Ovary (tissue), 7 donors: ENCODE measurements at regions not wholly inside any gene's neighbourhood (a gene's known extent, or its start where the extent isn't known, plus 50 kb on each side); places are given as distances from the start of the nearest gene placed in this dataset.
"Not testable (repeated sequence)": the region's sequence is repeated elsewhere in the genome, so short reads cannot be mapped to it uniquely, and the experiment has no call there.

Experiments
- DNase-seq, 5 donors: peaks; one replicate each; pipeline ENCODE4 v3.0.0-alpha.2; 2019 to 2020
- H3K27ac ChIP-seq, 2 donors: fragments of 200-600 bp; one replicate each; pipeline versions ENCODE4 v1.5.1 to v1.8.0; 2019 to 2022
- H3K27me3 ChIP-seq: fragments of 200-600 bp; one replicate; pipeline ENCODE4 v1.8.0; 2022
- H3K36me3 ChIP-seq: fragments of 200-600 bp; sonication (generic); one replicate; pipeline ENCODE4 v1.5.1; 2019
- H3K4me1 ChIP-seq: one replicate; pipeline ENCODE4 v1.8.1; 2013; ENCODE audit warnings: mild to moderate bottlenecking, moderate library complexity; ENCODE audit not compliant: insufficient read depth
- H3K4me3 ChIP-seq: fragments of 200-600 bp; sonication (generic); one replicate; pipeline ENCODE4 v1.5.1; 2017
- H3K9me3 ChIP-seq, 2 donors: fragments of 200-600 bp in 1 of 2; sonication (generic) in 1 of 2; one replicate each; pipeline versions ENCODE4 v1.5.1 to v1.8.1; 2013 to 2019; ENCODE audit warnings: mild to moderate bottlenecking in 1 of 2, moderate library complexity in 1 of 2
- EP300 ChIP-seq: sonication (generic); formaldehyde crosslinking; IDR thresholded peaks from one replicate; pipeline ENCODE4 v1.6.1; 2017; ENCODE audit warnings: antibody characterized with exemption
- POLR2A ChIP-seq: fragments of 450-650 bp; IDR thresholded peaks from one replicate; pipeline ENCODE4 v1.6.1; 2017; ENCODE audit warnings: antibody characterized with exemption, mild to moderate bottlenecking, moderate library complexity
- whole genome bisulfite sequencing, 3 donors: extraction: QIAGEN DNeasy Blood & Tissue Kit in 1 of 3; methylation state at CpG; one replicate each; pipeline versions ENCODE4 v1.1.5 to v1.1.7; 2013 to 2017; 5-methylcytosine and 5-hydroxymethylcytosine counted together
- intact Hi-C, 4 donors: fragments of 100-400 bp; cut with DNase I; formaldehyde crosslinking; loops; one replicate each; pipeline versions ENCODE4 v1.11.0 to v1.15.1; 2022 to 2023
- TF ChIP-seq, protein P1 (sequence below), 3 donors: fragments of 450-650 bp in 2 of 3; fragments of 200-600 bp in 1 of 3; IDR thresholded peaks; one replicate each; pipeline versions ENCODE4 v1.5.1 to v1.8.0; 2016 to 2022; ENCODE audit warnings: antibody characterized with exemption in 3 of 3, mild to moderate bottlenecking in 1 of 3
- donor health status: DM: no; HTN: no; CAD: no; lungs with moderate emphysema.
- donor health status: DM: no; HTN: no; CAD: no.
- donor health status: Bipolar disorder and iron deficiency.
- donor health status: DM: no; HTN: no; CAD: no.
- donor health status: DM: yes; HTN: yes; CAD: no.

- Histone ChIP-seq H3K36me3 (no peaks in the 10 kb centered on the region), H3K9me3 (no peaks in the 10 kb centered on the region), H3K27ac (no peak overlapping the region), H3K4me3 (no peak overlapping the region), H3K4me1 (no peaks in the 10 kb centered on the region), H3K27me3 (no peaks in the 10 kb centered on the region)
- no peak for TF ChIP-seq POLR2A
- TF ChIP-seq EP300, result no peak
- 81 to 92% (median 82%) methylated on average over 4 of the region's 4 CpGs for WGBS, 3 donors
- intact Hi-C loops, result no loop called here
- DNase-seq, result no peak
Observed at GRCh38 chr10:123272171-123272570, 118.0 kb downstream of the BUB3 start.

DNA sequence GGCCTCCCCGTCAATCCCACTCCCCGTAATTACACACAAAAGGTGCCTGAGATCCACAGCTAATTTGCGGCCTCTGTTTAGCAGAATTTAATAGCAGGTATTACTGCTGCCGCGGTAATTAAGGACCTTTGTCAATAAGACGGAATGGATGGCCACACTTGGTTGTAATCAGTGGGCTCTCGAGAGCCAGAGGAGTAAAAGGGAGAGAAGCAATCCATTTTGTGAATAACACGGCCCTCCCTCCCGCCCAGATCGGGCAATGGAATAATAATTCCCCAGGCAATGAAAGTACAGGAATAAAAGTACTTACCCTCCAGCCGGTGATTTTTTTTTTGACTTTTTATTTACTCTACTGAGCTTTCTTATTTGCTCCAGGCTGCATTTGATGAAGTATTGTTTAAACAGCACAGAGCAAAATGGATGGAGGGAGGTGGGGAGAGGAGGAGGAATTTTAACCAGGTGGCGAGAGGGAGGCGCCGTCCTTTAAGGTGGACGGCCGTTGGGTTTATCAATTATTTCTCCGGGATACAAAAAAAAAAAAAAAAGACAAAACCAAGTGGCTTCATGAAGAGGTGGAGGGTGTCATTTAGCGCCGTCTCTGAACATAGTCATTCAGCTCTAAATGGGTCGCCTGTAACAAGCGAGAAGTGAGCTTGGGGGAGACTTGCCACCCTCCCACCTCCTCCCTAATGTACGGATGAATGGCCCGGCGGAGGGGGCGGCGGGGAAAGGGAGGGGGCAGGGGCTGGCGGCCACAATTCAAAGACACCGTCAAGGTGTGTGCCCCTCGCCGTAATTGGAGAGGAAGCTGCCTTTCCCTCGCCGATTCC, 120.3 kb downstream of the BUB3 start:
- no peaks in the 10 kb centered on the region for H3K36me3 ChIP-seq
- 16 to 21% (median 16%) methylated on average over 32 of the region's 32 CpGs for WGBS, 3 donors
- no peaks in the 10 kb centered on the region for H3K9me3 ChIP-seq
- H3K4me1 ChIP-seq, result no peaks in the 10 kb centered on the region
- no peak for DNase-seq
- H3K4me3 ChIP-seq, result no peak overlapping the region
- TF ChIP-seq, protein P1, sequence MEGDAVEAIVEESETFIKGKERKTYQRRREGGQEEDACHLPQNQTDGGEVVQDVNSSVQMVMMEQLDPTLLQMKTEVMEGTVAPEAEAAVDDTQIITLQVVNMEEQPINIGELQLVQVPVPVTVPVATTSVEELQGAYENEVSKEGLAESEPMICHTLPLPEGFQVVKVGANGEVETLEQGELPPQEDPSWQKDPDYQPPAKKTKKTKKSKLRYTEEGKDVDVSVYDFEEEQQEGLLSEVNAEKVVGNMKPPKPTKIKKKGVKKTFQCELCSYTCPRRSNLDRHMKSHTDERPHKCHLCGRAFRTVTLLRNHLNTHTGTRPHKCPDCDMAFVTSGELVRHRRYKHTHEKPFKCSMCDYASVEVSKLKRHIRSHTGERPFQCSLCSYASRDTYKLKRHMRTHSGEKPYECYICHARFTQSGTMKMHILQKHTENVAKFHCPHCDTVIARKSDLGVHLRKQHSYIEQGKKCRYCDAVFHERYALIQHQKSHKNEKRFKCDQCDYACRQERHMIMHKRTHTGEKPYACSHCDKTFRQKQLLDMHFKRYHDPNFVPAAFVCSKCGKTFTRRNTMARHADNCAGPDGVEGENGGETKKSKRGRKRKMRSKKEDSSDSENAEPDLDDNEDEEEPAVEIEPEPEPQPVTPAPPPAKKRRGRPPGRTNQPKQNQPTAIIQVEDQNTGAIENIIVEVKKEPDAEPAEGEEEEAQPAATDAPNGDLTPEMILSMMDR (IDR thresholded peaks at IDR 0.05), result no peak
- TF ChIP-seq EP300 (no peak), POLR2A (no peak)
- intact Hi-C loops, result no loop called here
- H3K27ac ChIP-seq, result no peak overlapping the region
- no peaks in the 10 kb centered on the region for H3K27me3 ChIP-seq

DNA sequence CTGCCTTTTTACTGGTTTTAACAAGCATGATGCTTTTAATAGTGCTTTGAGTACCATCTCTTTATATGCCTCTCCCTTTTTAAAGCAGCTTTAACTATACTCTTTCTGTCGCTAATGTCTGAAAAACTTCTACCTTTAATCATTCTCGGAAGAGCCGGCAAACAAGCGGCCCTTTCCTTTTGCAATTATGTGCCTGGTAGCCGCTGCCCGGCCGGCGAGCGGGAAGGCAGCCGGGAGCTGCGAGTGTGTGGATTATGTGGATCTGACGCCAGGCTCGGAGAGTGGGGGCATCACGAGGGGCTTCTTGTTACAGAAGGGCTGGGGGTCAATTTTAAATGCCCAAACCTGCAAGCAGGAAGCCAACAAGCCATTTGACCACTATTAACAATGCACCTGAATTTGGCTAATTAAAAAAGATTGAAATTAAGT, 120.9 kb downstream of the BUB3 start:
- intact Hi-C loops, result no loop called here
- 3 to 13% (median 5%) methylated on average over 14 of the region's 14 CpGs for WGBS, 3 donors

DNA sequence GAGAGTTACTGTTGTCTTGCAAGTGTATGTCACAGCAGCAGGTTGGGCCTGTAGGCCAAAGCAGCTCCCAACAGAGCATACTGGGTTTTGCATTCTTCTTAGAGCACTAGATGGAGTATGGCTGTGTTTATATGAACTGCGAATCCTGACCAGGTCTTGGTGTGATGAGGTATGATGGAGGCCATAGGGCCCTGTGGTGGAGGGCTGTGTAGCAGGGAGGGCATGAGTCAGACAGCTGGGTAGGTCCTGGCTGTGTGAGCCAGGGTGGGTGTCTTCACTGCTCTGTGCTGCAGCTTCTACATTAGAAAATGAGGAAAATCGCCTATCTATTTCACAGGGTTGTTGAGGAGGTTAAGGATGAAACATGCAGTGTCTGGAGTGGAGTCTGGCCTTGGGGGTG, 124.2 kb downstream of the BUB3 start:
- TF ChIP-seq EP300 (no peak), POLR2A (no peak)
- TF ChIP-seq, protein P1 (IDR thresholded peaks at IDR 0.05), result no peak
- WGBS, 3 donors, result 92 to 98% (median 94%) methylated on average over 2 of the region's 2 CpGs
- intact Hi-C loops, result no loop called here
- H3K27ac ChIP-seq, result no peak overlapping the region
- DNase-seq, result no peak
- no peak overlapping the region for H3K4me3 ChIP-seq
- no peaks in the 10 kb centered on the region for H3K36me3 ChIP-seq
- H3K4me1 ChIP-seq, result no peaks in the 10 kb centered on the region
- no peaks in the 10 kb centered on the region for H3K27me3 ChIP-seq
- H3K9me3 ChIP-seq, result no peaks in the 10 kb centered on the region

More for the DNA sequence above, 120.9 kb downstream of the BUB3 start:
- Histone ChIP-seq H3K9me3 (no peaks in the 10 kb centered on the region), H3K36me3 (no peaks in the 10 kb centered on the region), H3K4me3 (no peak overlapping the region), H3K27ac (no peak overlapping the region), H3K27me3 (no peaks in the 10 kb centered on the region), H3K4me1 (no peaks in the 10 kb centered on the region)
- TF ChIP-seq, protein P1 (IDR thresholded peaks at IDR 0.05), result no peak
- DNase-seq, result no peak

- intact Hi-C loops, result not testable (repeated sequence)
Observed at GRCh38 chr10:123283371-123283770, 129.2 kb downstream of the BUB3 start.

More at GRCh38 chr10:123283371-123283770, 129.2 kb downstream of the BUB3 start:
- not testable (repeated sequence) for H3K4me1 ChIP-seq, H3K36me3 ChIP-seq, H3K4me3 ChIP-seq, H3K9me3 ChIP-seq, DNase-seq, H3K27me3 ChIP-seq, H3K27ac ChIP-seq
- WGBS, 3 donors, result 97% methylated on average over 26 to 35 of the region's 35 CpGs
